Bronchial epithelial cell (primary cell): ENCODE measurements at regions not wholly inside any gene's neighbourhood (a gene's known extent, or its start where the extent isn't known, plus 50 kb on each side); places are given as distances from the start of the nearest gene placed in this dataset.

ENCODE experiments used
- DNase-seq: peaks from one replicate; pipeline ENCODE4 v3.0.0-alpha.2; 2010; ENCODE audit warnings: low read depth
- FAIRE-seq: peaks from 2 replicates; lab custom pipeline; 2011; peaks lifted over from hg19 to GRCh38; lab: Jason Lieb, UNC
- H3K27me3 ChIP-seq: 2 replicates; pipeline ENCODE4 v1.5.1; 2011; ENCODE audit warnings: low read length; ENCODE audit not compliant: control insufficient read depth, insufficient read depth
- H3K36me3 ChIP-seq: 2 replicates; pipeline ENCODE4 v1.5.1; 2011; ENCODE audit warnings: low read length; ENCODE audit not compliant: control insufficient read depth, insufficient read depth
- H3K4me3 ChIP-seq: 2 replicates; pipeline ENCODE4 v1.5.1; 2011; ENCODE audit warnings: mild to moderate bottlenecking, low read depth, low read length, control low read depth
- TF ChIP-seq, protein P1 (sequence below): IDR thresholded peaks from 2 replicates; pipeline ENCODE4 v1.5.1; 2011; ENCODE audit warnings: mild to moderate bottlenecking, moderate library complexity, low read length, control low read depth, inconsistent platforms; ENCODE audit not compliant: insufficient read depth, severe bottlenecking

DNA sequence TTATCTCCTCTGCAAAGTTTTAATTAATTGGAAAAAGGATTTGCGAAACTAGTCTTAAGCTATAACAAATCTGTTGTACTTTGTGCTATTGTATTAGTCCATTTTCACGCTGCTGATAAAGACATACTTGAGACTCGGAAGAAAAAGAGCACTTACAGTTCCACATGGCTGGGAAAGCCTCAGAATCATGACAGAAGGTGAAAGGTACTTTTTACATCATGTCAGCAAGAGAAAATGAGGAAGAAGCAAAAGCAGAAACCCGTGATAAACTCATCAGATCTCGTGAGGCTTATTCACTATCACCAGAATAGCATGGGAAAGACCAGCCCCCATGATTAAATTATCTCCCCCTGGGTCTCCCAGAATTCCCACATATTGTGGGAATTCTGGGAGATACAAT is 118.1 kb upstream of the PRKD1 start:
- FAIRE-seq (no peak), DNase-seq (no peak)
- Histone ChIP-seq H3K4me3 (no peak overlapping the region), H3K27me3 (no peaks in the 10 kb centered on the region), H3K36me3 (no peaks in the 10 kb centered on the region)
- TF ChIP-seq, protein P1, sequence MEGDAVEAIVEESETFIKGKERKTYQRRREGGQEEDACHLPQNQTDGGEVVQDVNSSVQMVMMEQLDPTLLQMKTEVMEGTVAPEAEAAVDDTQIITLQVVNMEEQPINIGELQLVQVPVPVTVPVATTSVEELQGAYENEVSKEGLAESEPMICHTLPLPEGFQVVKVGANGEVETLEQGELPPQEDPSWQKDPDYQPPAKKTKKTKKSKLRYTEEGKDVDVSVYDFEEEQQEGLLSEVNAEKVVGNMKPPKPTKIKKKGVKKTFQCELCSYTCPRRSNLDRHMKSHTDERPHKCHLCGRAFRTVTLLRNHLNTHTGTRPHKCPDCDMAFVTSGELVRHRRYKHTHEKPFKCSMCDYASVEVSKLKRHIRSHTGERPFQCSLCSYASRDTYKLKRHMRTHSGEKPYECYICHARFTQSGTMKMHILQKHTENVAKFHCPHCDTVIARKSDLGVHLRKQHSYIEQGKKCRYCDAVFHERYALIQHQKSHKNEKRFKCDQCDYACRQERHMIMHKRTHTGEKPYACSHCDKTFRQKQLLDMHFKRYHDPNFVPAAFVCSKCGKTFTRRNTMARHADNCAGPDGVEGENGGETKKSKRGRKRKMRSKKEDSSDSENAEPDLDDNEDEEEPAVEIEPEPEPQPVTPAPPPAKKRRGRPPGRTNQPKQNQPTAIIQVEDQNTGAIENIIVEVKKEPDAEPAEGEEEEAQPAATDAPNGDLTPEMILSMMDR: no peak

DNA sequence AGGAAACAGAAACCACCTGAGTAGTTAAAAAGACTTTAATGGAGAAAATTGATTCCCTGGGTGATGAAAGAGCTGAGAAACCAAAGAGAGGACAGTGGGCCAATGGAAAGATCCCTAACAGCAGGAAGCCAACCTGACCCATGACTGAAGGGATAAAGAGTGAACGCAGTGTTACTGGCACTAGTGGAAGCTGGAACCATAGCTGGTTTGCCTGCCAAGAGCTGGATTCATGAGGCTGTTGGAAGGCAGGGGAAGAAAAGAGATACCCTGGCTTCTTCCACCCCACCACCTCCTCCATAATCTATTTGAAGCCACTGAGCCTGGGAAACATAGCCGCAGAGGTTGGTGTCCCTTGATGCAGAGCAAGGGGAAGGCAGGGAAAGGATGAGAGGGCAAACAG is 125.5 kb upstream of the PRKD1 start:
- Histone ChIP-seq H3K27me3 (no peaks in the 10 kb centered on the region), H3K36me3 (no peaks in the 10 kb centered on the region), H3K4me3 (no peak overlapping the region)
- FAIRE-seq (no peak), DNase-seq (no peak)
- TF ChIP-seq, protein P1: no peak

DNA sequence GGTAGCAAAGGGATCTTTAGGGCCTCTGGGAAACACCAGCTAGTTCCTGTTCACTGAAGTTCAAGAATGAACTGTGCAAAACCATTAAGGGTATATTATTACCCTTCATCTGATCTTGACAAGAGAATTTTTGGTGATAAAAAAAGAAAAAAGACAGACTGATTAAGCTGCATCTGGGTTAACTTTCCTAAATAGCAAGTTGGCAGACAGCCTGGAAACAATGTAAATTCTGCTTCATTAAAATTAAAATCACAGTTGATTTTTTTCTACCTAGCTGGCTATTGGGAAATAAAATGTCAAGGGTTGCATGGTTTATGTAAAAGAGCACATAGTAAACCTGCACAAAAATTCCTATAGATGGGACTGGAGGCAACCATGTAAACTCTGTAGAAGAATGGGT is 126.6 kb upstream of the PRKD1 start:
- no peak overlapping the region for H3K4me3 ChIP-seq
- no peaks in the 10 kb centered on the region for H3K27me3 ChIP-seq
- DNase-seq: no peak
- TF ChIP-seq, protein P1: no peak
- H3K36me3 ChIP-seq: no peaks in the 10 kb centered on the region
- FAIRE-seq: no peak

DNA sequence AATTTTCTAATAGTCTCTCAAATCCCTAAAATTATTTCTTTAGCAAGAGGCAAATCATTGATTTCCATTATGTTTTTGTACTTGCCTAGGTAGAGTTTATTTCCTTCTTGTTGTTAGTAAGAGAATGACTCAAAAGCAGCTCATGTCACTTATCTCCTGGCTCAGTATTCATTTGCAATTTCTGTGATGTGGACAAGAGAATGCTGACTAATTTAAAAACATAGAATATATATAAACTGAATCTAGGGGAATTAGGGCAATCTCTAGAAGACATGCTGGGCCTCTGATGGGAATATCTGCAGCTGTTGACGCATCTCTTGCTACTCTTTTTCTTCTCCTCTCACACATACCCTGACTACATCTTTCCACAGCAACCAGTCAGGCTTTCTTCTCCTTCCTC is 130.8 kb upstream of the PRKD1 start:
- FAIRE-seq (no peak), DNase-seq (peak; percentile 27)
- TF ChIP-seq, protein P1: no peak
- Histone ChIP-seq H3K27me3 (no peaks in the 10 kb centered on the region), H3K4me3 (no peak overlapping the region), H3K36me3 (no peaks in the 10 kb centered on the region)

DNA sequence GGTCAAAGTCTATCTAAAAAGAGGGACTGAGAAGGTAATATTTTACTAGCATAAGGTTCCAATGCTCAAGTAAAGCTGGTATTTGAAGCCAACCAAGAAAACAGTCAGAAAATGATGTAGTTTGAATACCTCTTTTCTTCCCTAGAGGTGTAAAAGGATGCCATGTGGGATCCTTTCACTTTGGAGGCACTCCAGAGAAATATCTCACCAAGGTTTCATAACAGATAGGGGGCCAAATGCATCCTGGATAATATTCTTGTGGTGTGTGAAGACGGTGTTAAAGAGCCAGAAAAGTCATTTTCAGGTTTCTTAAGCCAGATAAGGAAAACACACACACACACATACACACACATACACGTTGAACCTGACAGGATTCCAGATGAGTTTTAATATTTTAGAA is 136.1 kb upstream of the PRKD1 start:
- FAIRE-seq (no peak), DNase-seq (no peak)
- Histone ChIP-seq H3K36me3 (no peaks in the 10 kb centered on the region), H3K4me3 (no peak overlapping the region), H3K27me3 (no peaks in the 10 kb centered on the region)
- TF ChIP-seq, protein P1: no peak

DNA sequence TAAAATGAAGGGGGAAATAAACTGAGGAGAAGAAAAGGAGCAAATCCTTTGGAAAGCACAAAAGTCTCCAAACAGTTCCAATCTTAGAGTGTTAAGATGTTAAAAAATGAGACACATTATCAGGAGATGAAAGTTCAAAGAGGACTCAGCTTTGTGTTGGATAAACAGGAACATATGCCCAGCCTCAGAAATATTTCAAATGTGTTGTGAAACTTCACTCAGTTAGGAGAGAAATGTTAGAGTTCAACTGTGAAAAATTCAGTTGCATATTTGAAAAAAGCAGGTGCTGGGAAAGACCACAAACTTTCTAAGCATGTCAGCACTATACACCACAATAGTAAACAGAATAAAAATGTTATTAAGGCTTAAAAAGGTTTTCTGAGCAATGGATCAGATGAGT is 136.8 kb upstream of the PRKD1 start:
- Histone ChIP-seq H3K27me3 (no peaks in the 10 kb centered on the region), H3K4me3 (no peak overlapping the region), H3K36me3 (no peaks in the 10 kb centered on the region)
- no peak for FAIRE-seq
- TF ChIP-seq, protein P1: no peak
- no peak for DNase-seq
